HL-60 (cell line): ENCODE measurements at regions not wholly inside any gene's neighbourhood (a gene's known extent, or its start where the extent isn't known, plus 50 kb on each side); places are given as distances from the start of the nearest gene placed in this dataset.

Experiments
- GABPA ChIP-seq: IDR thresholded peaks from 2 replicates; pipeline ENCODE4 v1.6.1; 2012; ENCODE audit warnings: low read depth
- POLR2AphosphoS5 ChIP-seq: IDR thresholded peaks from 2 replicates; pipeline ENCODE4 v1.6.1; 2012; ENCODE audit warnings: low read depth
- TF ChIP-seq, protein P1 (sequence below): IDR thresholded peaks from one replicate; pipeline ENCODE4 v1.5.1; 2011; ENCODE audit warnings: low read length, control low read depth, inconsistent platforms; ENCODE audit not compliant: insufficient read depth
- TF ChIP-seq, protein P2 (sequence below): IDR thresholded peaks from 2 replicates; pipeline ENCODE4 v1.6.1; 2012; ENCODE audit warnings: low read depth; ENCODE audit not compliant: insufficient replicate concordance

DNA sequence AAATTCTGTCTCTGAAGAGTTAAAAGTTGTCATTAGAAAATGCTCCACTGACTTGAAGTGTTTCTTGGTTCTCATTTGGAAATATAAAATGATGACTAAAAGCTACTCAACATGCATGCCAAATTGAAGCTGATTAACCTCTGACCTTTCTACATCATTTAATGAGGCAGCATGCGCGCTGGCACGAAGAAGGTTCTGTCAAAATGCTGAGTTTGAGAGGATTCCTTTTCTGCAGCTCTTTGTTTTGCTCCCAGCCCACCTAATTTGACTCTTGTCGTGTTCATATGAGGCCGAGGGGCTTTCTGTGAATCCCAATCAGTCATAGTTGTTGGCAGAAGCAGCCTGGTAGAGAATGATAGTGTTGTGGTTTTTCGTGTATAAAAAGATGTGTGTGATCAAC lies 153.4 kb downstream of the BRMS1L start:
- TF ChIP-seq GABPA (no peak), POLR2AphosphoS5 (no peak)
- TF ChIP-seq, protein P1, sequence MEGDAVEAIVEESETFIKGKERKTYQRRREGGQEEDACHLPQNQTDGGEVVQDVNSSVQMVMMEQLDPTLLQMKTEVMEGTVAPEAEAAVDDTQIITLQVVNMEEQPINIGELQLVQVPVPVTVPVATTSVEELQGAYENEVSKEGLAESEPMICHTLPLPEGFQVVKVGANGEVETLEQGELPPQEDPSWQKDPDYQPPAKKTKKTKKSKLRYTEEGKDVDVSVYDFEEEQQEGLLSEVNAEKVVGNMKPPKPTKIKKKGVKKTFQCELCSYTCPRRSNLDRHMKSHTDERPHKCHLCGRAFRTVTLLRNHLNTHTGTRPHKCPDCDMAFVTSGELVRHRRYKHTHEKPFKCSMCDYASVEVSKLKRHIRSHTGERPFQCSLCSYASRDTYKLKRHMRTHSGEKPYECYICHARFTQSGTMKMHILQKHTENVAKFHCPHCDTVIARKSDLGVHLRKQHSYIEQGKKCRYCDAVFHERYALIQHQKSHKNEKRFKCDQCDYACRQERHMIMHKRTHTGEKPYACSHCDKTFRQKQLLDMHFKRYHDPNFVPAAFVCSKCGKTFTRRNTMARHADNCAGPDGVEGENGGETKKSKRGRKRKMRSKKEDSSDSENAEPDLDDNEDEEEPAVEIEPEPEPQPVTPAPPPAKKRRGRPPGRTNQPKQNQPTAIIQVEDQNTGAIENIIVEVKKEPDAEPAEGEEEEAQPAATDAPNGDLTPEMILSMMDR: no peak
- TF ChIP-seq, protein P2, sequence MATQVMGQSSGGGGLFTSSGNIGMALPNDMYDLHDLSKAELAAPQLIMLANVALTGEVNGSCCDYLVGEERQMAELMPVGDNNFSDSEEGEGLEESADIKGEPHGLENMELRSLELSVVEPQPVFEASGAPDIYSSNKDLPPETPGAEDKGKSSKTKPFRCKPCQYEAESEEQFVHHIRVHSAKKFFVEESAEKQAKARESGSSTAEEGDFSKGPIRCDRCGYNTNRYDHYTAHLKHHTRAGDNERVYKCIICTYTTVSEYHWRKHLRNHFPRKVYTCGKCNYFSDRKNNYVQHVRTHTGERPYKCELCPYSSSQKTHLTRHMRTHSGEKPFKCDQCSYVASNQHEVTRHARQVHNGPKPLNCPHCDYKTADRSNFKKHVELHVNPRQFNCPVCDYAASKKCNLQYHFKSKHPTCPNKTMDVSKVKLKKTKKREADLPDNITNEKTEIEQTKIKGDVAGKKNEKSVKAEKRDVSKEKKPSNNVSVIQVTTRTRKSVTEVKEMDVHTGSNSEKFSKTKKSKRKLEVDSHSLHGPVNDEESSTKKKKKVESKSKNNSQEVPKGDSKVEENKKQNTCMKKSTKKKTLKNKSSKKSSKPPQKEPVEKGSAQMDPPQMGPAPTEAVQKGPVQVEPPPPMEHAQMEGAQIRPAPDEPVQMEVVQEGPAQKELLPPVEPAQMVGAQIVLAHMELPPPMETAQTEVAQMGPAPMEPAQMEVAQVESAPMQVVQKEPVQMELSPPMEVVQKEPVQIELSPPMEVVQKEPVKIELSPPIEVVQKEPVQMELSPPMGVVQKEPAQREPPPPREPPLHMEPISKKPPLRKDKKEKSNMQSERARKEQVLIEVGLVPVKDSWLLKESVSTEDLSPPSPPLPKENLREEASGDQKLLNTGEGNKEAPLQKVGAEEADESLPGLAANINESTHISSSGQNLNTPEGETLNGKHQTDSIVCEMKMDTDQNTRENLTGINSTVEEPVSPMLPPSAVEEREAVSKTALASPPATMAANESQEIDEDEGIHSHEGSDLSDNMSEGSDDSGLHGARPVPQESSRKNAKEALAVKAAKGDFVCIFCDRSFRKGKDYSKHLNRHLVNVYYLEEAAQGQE: no peak
